ENCODE measurements at regions not wholly inside any gene's neighbourhood (a gene's known extent, or its start where the extent isn't known, plus 50 kb on each side); places are given as distances from the start of the nearest gene placed in this dataset.
"Not testable (repeated sequence)": the region's sequence is repeated elsewhere in the genome, so short reads cannot be mapped to it uniquely, and the experiment has no call there.

DNA sequence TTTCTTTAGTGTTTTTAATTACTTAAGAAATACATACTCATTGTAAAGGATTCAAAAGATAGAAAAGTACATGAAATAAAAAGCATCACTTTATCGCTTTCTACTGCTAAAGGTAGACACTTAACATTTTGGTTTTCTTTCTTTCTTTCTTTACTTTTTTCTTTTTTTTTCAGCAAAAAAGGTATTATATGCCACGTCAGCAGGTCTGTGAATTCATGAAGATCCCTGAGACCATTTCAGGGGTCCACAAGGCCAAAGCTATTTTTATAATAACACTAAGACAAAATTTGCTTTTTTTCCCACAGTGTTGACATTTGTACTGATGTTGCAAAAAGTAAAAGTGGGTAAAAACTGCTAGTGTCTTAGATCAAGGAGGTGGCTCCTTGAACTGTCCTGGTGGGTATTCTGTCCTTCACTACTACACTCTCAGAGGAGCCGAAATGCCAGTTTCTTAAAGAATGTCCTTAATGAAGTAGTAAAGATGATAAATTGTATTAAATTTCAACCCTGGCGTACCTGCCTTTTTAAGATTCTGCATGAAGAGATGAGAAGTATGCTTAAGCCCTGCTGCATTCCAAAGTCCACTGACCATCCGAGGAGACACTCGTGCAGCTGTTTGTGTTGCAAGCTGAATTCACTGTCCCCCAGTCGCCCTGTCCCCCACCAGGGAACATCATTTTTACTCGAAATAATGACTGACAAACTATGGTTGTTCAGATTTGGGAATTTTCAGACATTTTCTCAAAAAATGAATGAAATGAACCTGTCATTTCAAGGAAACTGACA lies 106.7 kb upstream of the PIAS1 start:
- Histone ChIP-seq H3K4me2 (ENCODE audit: low read length) (no peak overlapping the region), H2BK15ac (replicated peaks; ENCODE audit: low read depth) (no peak overlapping the region), H3K36me3 (ENCODE audit: control insufficient read depth, insufficient read depth, low read length) (no peaks in the 10 kb centered on the region), H3K18ac (ENCODE audit: low read length) (peak overlapping the region; percentile 29), H3K4ac (ENCODE audit: low read depth, low read length) (no peak overlapping the region), H4K5ac (ENCODE audit: low read length) (no peak overlapping the region), H3K79me2 (ENCODE audit: control insufficient read depth, insufficient read depth, low read length) (no peaks in the 10 kb centered on the region), H4K8ac (ENCODE audit: low read depth, low read length) (no peak overlapping the region), H3K27ac (ENCODE audit: low read depth, low read length) (no peak overlapping the region), H2BK120ac (ENCODE audit: low read depth, low read length) (no peak overlapping the region), H3K23ac (ENCODE audit: low read length) (no peak overlapping the region), H3K27me3 (ENCODE audit: insufficient read depth, low read length, poor library complexity) (no peaks in the 10 kb centered on the region), H3K79me1 (ENCODE audit: low read length) (no peaks in the 10 kb centered on the region), H3K56ac (ENCODE audit: low read length) (no peak overlapping the region), H2AK5ac (ENCODE audit: low read length) (no peak overlapping the region), H3K4me1 (ENCODE audit: control insufficient read depth, low read depth, low read length) (peaks cover 7% of the 10 kb centered on the region), H3K4me3 (ENCODE audit: low read length) (no peak overlapping the region), H3K9ac (ENCODE audit: low read length) (no peak overlapping the region), H2BK5ac (ENCODE audit: low read length) (no peak overlapping the region)
- no peak for DNase-seq
- no CpG with 5 or more reads among the region's 8 CpGs for WGBS (ENCODE audit: extremely low coverage, insufficient coverage, low lambda C conversion rate)

- no peaks in the 10 kb centered on the region for H3K27me3 ChIP-seq (ENCODE audit: insufficient read depth, low read length, poor library complexity)
- no peak overlapping the region for H3K56ac ChIP-seq (ENCODE audit: low read length)
- no peak overlapping the region for H2BK120ac ChIP-seq (ENCODE audit: low read depth, low read length)
- H3K9ac ChIP-seq (ENCODE audit: low read length) = no peak overlapping the region
- no peak overlapping the region for H3K4me2 ChIP-seq (ENCODE audit: low read length)
- peaks cover 7% of the 10 kb centered on the region for H3K4me1 ChIP-seq (ENCODE audit: control insufficient read depth, low read depth, low read length)
- no peak overlapping the region for H4K5ac ChIP-seq (ENCODE audit: low read length)
- DNase-seq = no peak
- no peak overlapping the region for H3K23ac ChIP-seq (ENCODE audit: low read length)
- no peak overlapping the region for H4K8ac ChIP-seq (ENCODE audit: low read depth, low read length)
- H3K18ac ChIP-seq (ENCODE audit: low read length) = no peak overlapping the region
- no CpG with 5 or more reads among the region's 2 CpGs for WGBS (ENCODE audit: extremely low coverage, insufficient coverage, low lambda C conversion rate)
- no peak overlapping the region for H2AK5ac ChIP-seq (ENCODE audit: low read length)
- H3K79me2 ChIP-seq (ENCODE audit: control insufficient read depth, insufficient read depth, low read length) = no peaks in the 10 kb centered on the region
- no peak overlapping the region for H3K27ac ChIP-seq (ENCODE audit: low read depth, low read length)
- no peak overlapping the region for H3K4ac ChIP-seq (ENCODE audit: low read depth, low read length)
- no peaks in the 10 kb centered on the region for H3K36me3 ChIP-seq (ENCODE audit: control insufficient read depth, insufficient read depth, low read length)
- H3K79me1 ChIP-seq (ENCODE audit: low read length) = no peaks in the 10 kb centered on the region
- no peak overlapping the region for H2BK5ac ChIP-seq (ENCODE audit: low read length)
- no peak overlapping the region for H3K4me3 ChIP-seq (ENCODE audit: low read length)
- no peak overlapping the region for H2BK15ac ChIP-seq (replicated peaks; ENCODE audit: low read depth)
These were observed 105.9 kb upstream of the PIAS1 start for GRCh38 chr15:67948215-67948614.

DNA sequence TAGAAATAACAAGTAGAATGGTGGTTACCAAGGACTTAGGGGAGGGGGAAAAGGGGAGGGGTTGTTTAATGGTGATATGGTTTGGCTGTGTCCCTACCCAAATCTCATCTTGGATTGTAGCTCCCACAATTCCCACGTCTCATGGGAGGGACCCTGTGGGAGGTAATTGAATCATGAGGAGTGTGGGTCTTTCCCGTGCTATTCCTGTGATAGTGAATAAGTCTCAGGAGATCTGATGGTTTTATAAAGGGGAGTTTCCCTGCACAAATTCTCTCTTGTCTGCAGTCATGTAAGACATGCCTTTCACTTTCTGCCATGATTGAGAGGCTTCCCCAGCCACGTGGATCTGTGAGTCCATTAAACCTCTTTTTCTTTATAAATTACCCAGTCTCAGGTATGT lies 102.9 kb upstream of the PIAS1 start:
- not testable (repeated sequence) for H3K23ac ChIP-seq (ENCODE audit: low read length)

DNA sequence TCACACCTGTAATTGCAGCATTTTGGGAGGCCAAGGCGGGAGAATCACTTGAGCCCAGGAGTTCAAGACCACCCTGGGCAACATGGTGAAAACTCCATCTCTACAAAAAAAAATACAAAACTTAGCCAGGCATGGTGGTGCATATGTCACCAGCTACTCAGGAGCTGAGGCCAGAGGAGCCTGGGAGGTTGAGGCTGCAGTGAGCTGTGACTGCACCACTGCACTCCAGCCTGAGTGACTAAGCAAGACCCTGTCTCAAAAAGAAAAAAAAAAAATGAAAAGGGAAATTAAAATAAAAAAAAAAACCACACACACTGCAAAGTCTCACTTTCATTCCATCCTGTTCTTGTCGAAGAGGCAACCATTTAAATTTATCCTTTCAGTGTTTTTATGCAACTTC lies 100.8 kb upstream of the PIAS1 start:
- Histone ChIP-seq H3K4ac (ENCODE audit: low read depth, low read length) (no peak overlapping the region), H3K79me2 (ENCODE audit: control insufficient read depth, insufficient read depth, low read length) (no peaks in the 10 kb centered on the region), H3K56ac (ENCODE audit: low read length) (no peak overlapping the region), H3K4me1 (ENCODE audit: control insufficient read depth, low read depth, low read length) (no peaks in the 10 kb centered on the region), H3K27ac (ENCODE audit: low read depth, low read length) (no peak overlapping the region), H3K27me3 (ENCODE audit: insufficient read depth, low read length, poor library complexity) (no peaks in the 10 kb centered on the region), H4K5ac (ENCODE audit: low read length) (no peak overlapping the region), H2BK15ac (replicated peaks; ENCODE audit: low read depth) (no peak overlapping the region), H3K79me1 (ENCODE audit: low read length) (no peaks in the 10 kb centered on the region), H2AK5ac (ENCODE audit: low read length) (no peak overlapping the region), H4K8ac (ENCODE audit: low read depth, low read length) (no peak overlapping the region), H3K4me2 (ENCODE audit: low read length) (no peak overlapping the region), H3K36me3 (ENCODE audit: control insufficient read depth, insufficient read depth, low read length) (no peaks in the 10 kb centered on the region), H2BK120ac (ENCODE audit: low read depth, low read length) (no peak overlapping the region), H2BK5ac (ENCODE audit: low read length) (no peak overlapping the region), H3K4me3 (ENCODE audit: low read length) (no peak overlapping the region), H3K9ac (ENCODE audit: low read length) (no peak overlapping the region), H3K23ac (ENCODE audit: low read length) (no peak overlapping the region), H3K18ac (ENCODE audit: low read length) (no peak overlapping the region)
- DNase-seq = no peak
- no CpG with 5 or more reads among the region's 2 CpGs for WGBS (ENCODE audit: extremely low coverage, insufficient coverage, low lambda C conversion rate)

More for the DNA sequence above, 102.9 kb upstream of the PIAS1 start:
- not testable (repeated sequence) for H3K36me3 ChIP-seq (ENCODE audit: control insufficient read depth, insufficient read depth, low read length); H2BK15ac ChIP-seq (replicated peaks; ENCODE audit: low read depth); H3K4me3 ChIP-seq (ENCODE audit: low read length); H3K9ac ChIP-seq (ENCODE audit: low read length); H3K79me1 ChIP-seq (ENCODE audit: low read length); H3K79me2 ChIP-seq (ENCODE audit: control insufficient read depth, insufficient read depth, low read length); H3K4me2 ChIP-seq (ENCODE audit: low read length); H4K5ac ChIP-seq (ENCODE audit: low read length); H2BK5ac ChIP-seq (ENCODE audit: low read length); H3K27ac ChIP-seq (ENCODE audit: low read depth, low read length); DNase-seq; H3K18ac ChIP-seq (ENCODE audit: low read length); H3K27me3 ChIP-seq (ENCODE audit: insufficient read depth, low read length, poor library complexity); H3K4me1 ChIP-seq (ENCODE audit: control insufficient read depth, low read depth, low read length); H2BK120ac ChIP-seq (ENCODE audit: low read depth, low read length); H3K4ac ChIP-seq (ENCODE audit: low read depth, low read length); H3K56ac ChIP-seq (ENCODE audit: low read length); H2AK5ac ChIP-seq (ENCODE audit: low read length); H4K8ac ChIP-seq (ENCODE audit: low read depth, low read length)
- WGBS (ENCODE audit: extremely low coverage, insufficient coverage, low lambda C conversion rate) = no CpG with 5 or more reads among the region's 3 CpGs

GRCh38 chr15:67955252-67955651 lies 98.9 kb upstream of the PIAS1 start:
- Histone ChIP-seq H3K4ac (ENCODE audit: low read depth, low read length) (no peak overlapping the region), H2AK5ac (ENCODE audit: low read length) (no peak overlapping the region), H3K36me3 (ENCODE audit: control insufficient read depth, insufficient read depth, low read length) (no peaks in the 10 kb centered on the region), H3K4me1 (ENCODE audit: control insufficient read depth, low read depth, low read length) (no peaks in the 10 kb centered on the region), H2BK5ac (ENCODE audit: low read length) (no peak overlapping the region), H2BK15ac (replicated peaks; ENCODE audit: low read depth) (no peak overlapping the region), H4K8ac (ENCODE audit: low read depth, low read length) (no peak overlapping the region), H3K4me2 (ENCODE audit: low read length) (no peak overlapping the region), H3K9ac (ENCODE audit: low read length) (no peak overlapping the region), H3K18ac (ENCODE audit: low read length) (no peak overlapping the region), H3K27me3 (ENCODE audit: insufficient read depth, low read length, poor library complexity) (no peaks in the 10 kb centered on the region), H3K79me1 (ENCODE audit: low read length) (no peaks in the 10 kb centered on the region), H3K23ac (ENCODE audit: low read length) (no peak overlapping the region), H3K27ac (ENCODE audit: low read depth, low read length) (no peak overlapping the region), H3K79me2 (ENCODE audit: control insufficient read depth, insufficient read depth, low read length) (no peaks in the 10 kb centered on the region), H3K4me3 (ENCODE audit: low read length) (no peak overlapping the region), H2BK120ac (ENCODE audit: low read depth, low read length) (no peak overlapping the region), H3K56ac (ENCODE audit: low read length) (no peak overlapping the region), H4K5ac (ENCODE audit: low read length) (no peak overlapping the region)
- no CpG with 5 or more reads among the region's 6 CpGs for WGBS (ENCODE audit: extremely low coverage, insufficient coverage, low lambda C conversion rate)
- DNase-seq = no peak

Data from mesendoderm (in vitro differentiated cells).